Thymus (tissue), 11 donors: ENCODE measurements at regions not wholly inside any gene's neighbourhood (a gene's known extent, or its start where the extent isn't known, plus 50 kb on each side); places are given as distances from the start of the nearest gene placed in this dataset.

ENCODE experiments used
- DNase-seq, 9 donors: peaks; one replicate each; pipeline ENCODE4 v3.0.0-alpha.2; 2013; ENCODE audit warnings: low spot score in 9 of 9, low read depth in 6 of 9, missing footprints in 1 of 9
- H3K27ac ChIP-seq, 2 donors: one replicate each; pipeline ENCODE4 v1.5.1; 2013; ENCODE audit warnings: control low read depth in 1 of 2, low read depth in 1 of 2, low read length in 1 of 2, mild to moderate bottlenecking in 1 of 2, moderate library complexity in 1 of 2
- H3K27me3 ChIP-seq, 2 donors: one replicate each; pipeline ENCODE4 v1.5.1; 2013; ENCODE audit warnings: low read length in 1 of 2; ENCODE audit not compliant: control insufficient read depth in 2 of 2, insufficient read depth in 1 of 2
- H3K36me3 ChIP-seq, 2 donors: one replicate each; pipeline ENCODE4 v1.5.1; 2013; ENCODE audit warnings: low read length in 1 of 2, mild to moderate bottlenecking in 1 of 2, moderate library complexity in 1 of 2; ENCODE audit not compliant: control insufficient read depth in 2 of 2, insufficient read depth in 2 of 2
- H3K4me1 ChIP-seq, 2 donors: one replicate each; pipeline ENCODE4 v1.5.1; 2013; ENCODE audit warnings: low read length in 2 of 2; ENCODE audit not compliant: control insufficient read depth in 2 of 2, insufficient read depth in 2 of 2
- H3K4me3 ChIP-seq, 2 donors: one replicate each; pipeline ENCODE4 v1.5.1; 2013; ENCODE audit warnings: low read length in 2 of 2, control low read depth in 1 of 2, mild to moderate bottlenecking in 1 of 2
- H3K9me3 ChIP-seq, 2 donors: one replicate each; pipeline ENCODE4 v1.5.1; 2013; ENCODE audit warnings: low read length in 1 of 2, mild to moderate bottlenecking in 1 of 2; ENCODE audit not compliant: control insufficient read depth in 2 of 2, insufficient read depth in 1 of 2
- WGBS: extraction: QIAGEN DNeasy Blood & Tissue Kit; methylation state at CpG from one replicate; pipeline ENCODE4 v1.1.7; 2013; 5-methylcytosine and 5-hydroxymethylcytosine counted together
- donor health status: healthy.

- Histone ChIP-seq H3K36me3 (no peaks in the 10 kb centered on the region), H3K27ac (no peak overlapping the region), H3K4me1 (no peaks in the 10 kb centered on the region), H3K4me3 (no peak overlapping the region), H3K27me3 (no peaks in the 10 kb centered on the region), H3K9me3 (no peaks in the 10 kb centered on the region)
- WGBS = 95% methylated on average over 3 of the region's 3 CpGs
- no peak for DNase-seq
Measured at GRCh38 chr16:9533042-9533441, 441.6 kb downstream of the HAPSTR1 start.

GRCh38 chr16:9534759-9535158 is 443.3 kb downstream of the HAPSTR1 start:
- Histone ChIP-seq H3K4me3 (no peak overlapping the region), H3K27ac (no peak overlapping the region), H3K9me3 (no peaks in the 10 kb centered on the region), H3K27me3 (no peaks in the 10 kb centered on the region), H3K4me1 (no peaks in the 10 kb centered on the region), H3K36me3 (no peaks in the 10 kb centered on the region)
- WGBS = 74% methylated on average over 3 of the region's 3 CpGs
- DNase-seq = no peak

- H3K27ac ChIP-seq = no peak overlapping the region
- WGBS = 93% methylated on average over 3 of the region's 3 CpGs
- no peaks in the 10 kb centered on the region for H3K36me3 ChIP-seq
- H3K9me3 ChIP-seq = no peaks in the 10 kb centered on the region
- DNase-seq = no peak
- H3K4me1 ChIP-seq = no peaks in the 10 kb centered on the region
- H3K27me3 ChIP-seq = no peaks in the 10 kb centered on the region
- no peak overlapping the region for H3K4me3 ChIP-seq
Measured at GRCh38 chr16:9536905-9537304, 445.5 kb downstream of the HAPSTR1 start.

- Histone ChIP-seq H3K27ac (no peak overlapping the region), H3K9me3 (no peaks in the 10 kb centered on the region), H3K4me3 (no peak overlapping the region), H3K36me3 (no peaks in the 10 kb centered on the region), H3K27me3 (no peaks in the 10 kb centered on the region), H3K4me1 (no peaks in the 10 kb centered on the region)
- no peak for DNase-seq
- WGBS = 100% methylated on average over 1 of the region's 1 CpG
Measured at GRCh38 chr16:9539346-9539745, 447.9 kb downstream of the HAPSTR1 start.

- H3K4me1 ChIP-seq = no peaks in the 10 kb centered on the region
- no peak overlapping the region for H3K4me3 ChIP-seq
- no peaks in the 10 kb centered on the region for H3K36me3 ChIP-seq
- H3K27me3 ChIP-seq = no peaks in the 10 kb centered on the region
- no peaks in the 10 kb centered on the region for H3K9me3 ChIP-seq
- 90% methylated on average over 5 of the region's 5 CpGs for WGBS
- no peak overlapping the region for H3K27ac ChIP-seq
- DNase-seq = no peak
Measured at GRCh38 chr16:9541723-9542122, 450.3 kb downstream of the HAPSTR1 start.

- H3K36me3 ChIP-seq = no peaks in the 10 kb centered on the region
- H3K27me3 ChIP-seq = no peaks in the 10 kb centered on the region
- H3K4me1 ChIP-seq = no peaks in the 10 kb centered on the region
- 83% methylated on average over 8 of the region's 8 CpGs for WGBS
- H3K4me3 ChIP-seq = no peak overlapping the region
- no peak for DNase-seq
- H3K27ac ChIP-seq = no peak overlapping the region
- H3K9me3 ChIP-seq = no peaks in the 10 kb centered on the region
Measured at GRCh38 chr16:9542165-9542755, 450.8 kb downstream of the HAPSTR1 start.

GRCh38 chr16:9545522-9546437 is 454.3 kb downstream of the HAPSTR1 start:
- no peak for DNase-seq
- H3K4me3 ChIP-seq = no peak overlapping the region
- H3K9me3 ChIP-seq = no peaks in the 10 kb centered on the region
- no peaks in the 10 kb centered on the region for H3K36me3 ChIP-seq
- H3K27ac ChIP-seq = no peak overlapping the region
- WGBS = 93% methylated on average over 7 of the region's 7 CpGs
- H3K4me1 ChIP-seq = no peaks in the 10 kb centered on the region
- H3K27me3 ChIP-seq = no peaks in the 10 kb centered on the region

DNA sequence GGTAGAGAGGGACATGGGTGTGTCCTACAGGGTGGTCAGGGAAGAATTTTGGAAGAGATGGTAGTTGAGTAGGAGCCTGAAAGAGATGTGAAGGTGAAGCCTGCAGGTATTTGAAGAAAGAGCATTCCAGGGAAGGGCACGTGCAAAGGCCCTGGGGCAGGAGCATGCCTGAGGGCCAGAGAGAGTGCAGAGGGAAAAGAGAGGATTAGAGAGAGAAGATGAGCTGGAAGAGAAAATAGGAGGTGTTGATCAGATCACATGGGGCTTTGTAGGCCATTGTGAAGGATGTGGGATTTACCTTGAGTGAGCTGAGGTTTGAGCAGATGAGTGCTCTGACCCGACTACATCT is 455.0 kb downstream of the HAPSTR1 start:
- H3K4me1 ChIP-seq = no peaks in the 10 kb centered on the region
- H3K27me3 ChIP-seq = no peaks in the 10 kb centered on the region
- H3K27ac ChIP-seq = no peak overlapping the region
- no peak overlapping the region for H3K4me3 ChIP-seq
- H3K9me3 ChIP-seq = no peaks in the 10 kb centered on the region
- WGBS = 94% methylated on average over 2 of the region's 2 CpGs
- no peak for DNase-seq
- no peaks in the 10 kb centered on the region for H3K36me3 ChIP-seq

- DNase-seq = no peak
- Histone ChIP-seq H3K4me1 (no peaks in the 10 kb centered on the region), H3K9me3 (no peaks in the 10 kb centered on the region), H3K27me3 (no peaks in the 10 kb centered on the region), H3K36me3 (no peaks in the 10 kb centered on the region), H3K27ac (no peak overlapping the region), H3K4me3 (no peak overlapping the region)
- WGBS = 31% methylated on average over 5 of the region's 5 CpGs
Measured at GRCh38 chr16:9549487-9549886, 458.0 kb downstream of the HAPSTR1 start.
